ENCODE measurements at regions not wholly inside any gene's neighbourhood (a gene's known extent, or its start where the extent isn't known, plus 50 kb on each side); places are given as distances from the start of the nearest gene placed in this dataset.
A peak's percentile ranks its signal among the peaks of the same experiment; 100 is the strongest.

- H3K9me3 ChIP-seq: no peaks in the 10 kb centered on the region
- H3K36me3 ChIP-seq: no peaks in the 10 kb centered on the region
- no peak overlapping the region for H3K27ac ChIP-seq
- DNase-seq (no peak), ATAC-seq (no peak)
- no peaks in the 10 kb centered on the region for H3K4me1 ChIP-seq
- intact Hi-C loops (cut with DNase I): no loop called here
- no peaks in the 10 kb centered on the region for H3K27me3 ChIP-seq (ENCODE audit: low read depth)
- no peak overlapping the region for H3K4me3 ChIP-seq
- TF ChIP-seq, protein P1, sequence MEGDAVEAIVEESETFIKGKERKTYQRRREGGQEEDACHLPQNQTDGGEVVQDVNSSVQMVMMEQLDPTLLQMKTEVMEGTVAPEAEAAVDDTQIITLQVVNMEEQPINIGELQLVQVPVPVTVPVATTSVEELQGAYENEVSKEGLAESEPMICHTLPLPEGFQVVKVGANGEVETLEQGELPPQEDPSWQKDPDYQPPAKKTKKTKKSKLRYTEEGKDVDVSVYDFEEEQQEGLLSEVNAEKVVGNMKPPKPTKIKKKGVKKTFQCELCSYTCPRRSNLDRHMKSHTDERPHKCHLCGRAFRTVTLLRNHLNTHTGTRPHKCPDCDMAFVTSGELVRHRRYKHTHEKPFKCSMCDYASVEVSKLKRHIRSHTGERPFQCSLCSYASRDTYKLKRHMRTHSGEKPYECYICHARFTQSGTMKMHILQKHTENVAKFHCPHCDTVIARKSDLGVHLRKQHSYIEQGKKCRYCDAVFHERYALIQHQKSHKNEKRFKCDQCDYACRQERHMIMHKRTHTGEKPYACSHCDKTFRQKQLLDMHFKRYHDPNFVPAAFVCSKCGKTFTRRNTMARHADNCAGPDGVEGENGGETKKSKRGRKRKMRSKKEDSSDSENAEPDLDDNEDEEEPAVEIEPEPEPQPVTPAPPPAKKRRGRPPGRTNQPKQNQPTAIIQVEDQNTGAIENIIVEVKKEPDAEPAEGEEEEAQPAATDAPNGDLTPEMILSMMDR (IDR thresholded peaks at IDR 0.05): no peak
Measured at GRCh38 chr5:14090755-14091154, 52.4 kb upstream of the TRIO start.

- Histone ChIP-seq H3K27me3 (ENCODE audit: low read depth) (no peaks in the 10 kb centered on the region), H3K36me3 (no peaks in the 10 kb centered on the region), H3K9me3 (no peaks in the 10 kb centered on the region), H3K4me3 (no peak overlapping the region), H3K27ac (no peak overlapping the region), H3K4me1 (no peaks in the 10 kb centered on the region)
- TF ChIP-seq, protein P1 (IDR thresholded peaks at IDR 0.05): no peak
- ATAC-seq (no peak), DNase-seq (no peak)
- intact Hi-C loops (cut with DNase I): no loop called here
Measured at GRCh38 chr5:14090290-14090689, 52.9 kb upstream of the TRIO start.

GRCh38 chr5:14089198-14089597 lies 53.9 kb upstream of the TRIO start:
- intact Hi-C loops (cut with DNase I): no loop called here
- TF ChIP-seq, protein P1 (IDR thresholded peaks at IDR 0.05): no peak
- Histone ChIP-seq H3K4me1 (no peaks in the 10 kb centered on the region), H3K36me3 (no peaks in the 10 kb centered on the region), H3K4me3 (no peak overlapping the region), H3K9me3 (no peaks in the 10 kb centered on the region), H3K27ac (no peak overlapping the region), H3K27me3 (ENCODE audit: low read depth) (no peaks in the 10 kb centered on the region)
- DNase-seq (no peak), ATAC-seq (no peak)

DNA sequence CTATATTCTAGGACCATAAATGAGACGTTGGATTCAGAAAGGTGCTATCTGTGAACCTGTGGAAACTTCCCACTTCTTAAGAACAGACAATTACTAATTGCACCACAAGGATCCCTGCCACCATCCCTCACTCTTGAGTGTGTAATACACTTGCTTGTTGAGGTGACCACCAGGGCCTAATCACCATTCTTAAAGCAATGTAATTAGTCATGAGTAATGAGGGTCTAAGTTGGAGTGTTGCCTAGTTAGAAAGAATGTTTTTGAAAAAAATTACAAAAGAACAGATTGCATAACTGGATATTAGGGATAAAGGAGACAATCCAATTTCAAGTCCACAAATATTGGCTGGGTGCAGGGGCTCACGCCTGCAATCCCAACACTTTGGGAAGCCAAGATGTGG lies 56.9 kb upstream of the TRIO start:
- no peaks in the 10 kb centered on the region for H3K36me3 ChIP-seq
- intact Hi-C loops (cut with DNase I): no loop called here

DNA sequence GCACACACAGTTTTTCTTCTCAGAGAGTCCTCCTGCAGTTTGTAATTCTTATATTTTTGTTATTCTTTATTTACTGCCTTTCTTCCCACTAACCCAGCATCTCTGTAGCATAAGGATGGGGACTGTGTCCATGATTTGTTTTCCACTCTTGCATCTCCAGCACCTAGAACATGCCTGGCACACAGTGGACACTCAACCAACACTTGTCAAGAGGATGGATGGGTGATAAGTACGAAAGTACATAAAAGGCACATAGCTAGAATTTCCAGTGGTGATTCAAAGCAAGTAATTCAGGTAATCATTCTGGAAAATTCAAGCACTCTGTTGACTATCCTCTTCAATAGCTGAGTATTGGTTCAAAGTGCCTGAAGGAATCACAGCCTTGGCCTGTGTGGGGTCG lies 60.2 kb upstream of the TRIO start:
- TF ChIP-seq, protein P1 (IDR thresholded peaks at IDR 0.05): no peak
- Histone ChIP-seq H3K27ac (no peak overlapping the region), H3K4me1 (no peaks in the 10 kb centered on the region), H3K4me3 (no peak overlapping the region), H3K36me3 (no peaks in the 10 kb centered on the region), H3K27me3 (ENCODE audit: low read depth) (no peaks in the 10 kb centered on the region), H3K9me3 (no peaks in the 10 kb centered on the region)
- intact Hi-C loops (cut with DNase I): no loop called here
- no peak for DNase-seq
- peak; percentile 48 to 60 for ATAC-seq

More for the DNA sequence above, 56.9 kb upstream of the TRIO start:
- TF ChIP-seq, protein P1 (IDR thresholded peaks at IDR 0.05): no peak
- Histone ChIP-seq H3K27me3 (ENCODE audit: low read depth) (no peaks in the 10 kb centered on the region), H3K4me3 (no peak overlapping the region), H3K9me3 (no peaks in the 10 kb centered on the region), H3K27ac (no peak overlapping the region), H3K4me1 (no peaks in the 10 kb centered on the region)
- DNase-seq: no peak
- ATAC-seq: no peak

DNA sequence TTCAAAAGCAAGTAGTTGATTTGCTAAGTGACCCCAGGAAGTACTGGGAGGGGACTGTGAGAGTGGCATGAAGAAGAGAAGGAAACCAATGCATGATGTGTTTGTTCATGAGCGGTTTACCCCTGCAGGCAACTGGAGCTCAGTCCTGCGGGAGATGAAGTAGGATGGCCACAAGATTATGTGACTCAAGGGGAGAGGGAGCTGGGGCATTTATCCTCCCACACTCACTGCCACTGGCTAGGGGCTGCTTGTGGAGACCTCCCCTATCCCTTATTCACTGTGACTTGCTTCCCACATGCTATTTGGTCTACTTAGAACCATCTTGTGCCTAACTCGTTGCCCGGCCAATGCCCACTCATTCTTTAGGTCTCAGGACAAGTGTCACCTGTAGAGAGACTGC lies 60.6 kb upstream of the TRIO start:
- Histone ChIP-seq H3K27ac (no peak overlapping the region), H3K9me3 (no peaks in the 10 kb centered on the region), H3K4me3 (no peak overlapping the region), H3K36me3 (no peaks in the 10 kb centered on the region), H3K27me3 (ENCODE audit: low read depth) (no peaks in the 10 kb centered on the region), H3K4me1 (no peaks in the 10 kb centered on the region)
- ATAC-seq (peak in 1 of 2 donors; percentile 9), DNase-seq (no peak)
- TF ChIP-seq, protein P1 (IDR thresholded peaks at IDR 0.05): no peak
- intact Hi-C loops (cut with DNase I): no loop called here

Measured in lower lobe of right lung (tissue), 2 donors.